Panc1 (cell line): ENCODE measurements at regions not wholly inside any gene's neighbourhood (a gene's known extent, or its start where the extent isn't known, plus 50 kb on each side); places are given as distances from the start of the nearest gene placed in this dataset.

ENCODE experiments used
- POLR2AphosphoS5 ChIP-seq: IDR thresholded peaks from 2 replicates; pipeline ENCODE4 v1.6.1; 2012; ENCODE audit warnings: mild to moderate bottlenecking, low read depth, low read length, moderate library complexity
- SIN3A ChIP-seq: IDR thresholded peaks from 2 replicates; pipeline ENCODE4 v1.6.1; 2012; ENCODE audit warnings: low read depth, mild to moderate bottlenecking, low read length, moderate library complexity, borderline replicate concordance; ENCODE audit not compliant: insufficient read depth
- TF ChIP-seq, protein P1 (sequence below): fragments of 450-650 bp; IDR thresholded peaks from 2 replicates; pipeline ENCODE4 v1.5.1; 2017; ENCODE audit warnings: mild to moderate bottlenecking
- TF ChIP-seq, protein P2 (sequence below), 2 experiments: IDR thresholded peaks; 2 replicates each; pipeline ENCODE4 v1.6.1; 2011 to 2012; ENCODE audit warnings: low read depth in 2 of 2, control low read depth in 1 of 2, low read length in 1 of 2, mild to moderate bottlenecking in 1 of 2, moderate library complexity in 1 of 2; ENCODE audit not compliant: insufficient read depth in 1 of 2

DNA sequence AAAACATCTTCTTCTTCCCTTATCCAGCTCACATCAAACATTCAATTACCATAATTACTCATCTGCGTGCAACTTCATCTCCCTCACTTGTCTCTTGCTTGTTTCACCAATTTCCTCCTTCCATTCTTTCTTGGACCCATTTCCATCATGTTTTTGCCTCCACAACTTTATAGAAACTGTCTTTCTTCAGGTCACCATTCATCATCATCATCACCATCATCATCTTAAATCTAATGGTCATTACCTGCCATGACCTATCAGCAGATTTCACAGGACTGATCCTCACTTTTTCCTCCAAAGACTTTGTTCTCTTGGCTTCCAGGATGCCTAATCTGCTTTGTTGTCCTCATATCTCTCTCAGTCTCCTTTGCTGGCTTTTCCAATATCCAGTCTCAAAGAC lies 495.6 kb downstream of the DNAH5 start:
- TF ChIP-seq SIN3A (no peak), POLR2AphosphoS5 (no peak)
- TF ChIP-seq, protein P1, sequence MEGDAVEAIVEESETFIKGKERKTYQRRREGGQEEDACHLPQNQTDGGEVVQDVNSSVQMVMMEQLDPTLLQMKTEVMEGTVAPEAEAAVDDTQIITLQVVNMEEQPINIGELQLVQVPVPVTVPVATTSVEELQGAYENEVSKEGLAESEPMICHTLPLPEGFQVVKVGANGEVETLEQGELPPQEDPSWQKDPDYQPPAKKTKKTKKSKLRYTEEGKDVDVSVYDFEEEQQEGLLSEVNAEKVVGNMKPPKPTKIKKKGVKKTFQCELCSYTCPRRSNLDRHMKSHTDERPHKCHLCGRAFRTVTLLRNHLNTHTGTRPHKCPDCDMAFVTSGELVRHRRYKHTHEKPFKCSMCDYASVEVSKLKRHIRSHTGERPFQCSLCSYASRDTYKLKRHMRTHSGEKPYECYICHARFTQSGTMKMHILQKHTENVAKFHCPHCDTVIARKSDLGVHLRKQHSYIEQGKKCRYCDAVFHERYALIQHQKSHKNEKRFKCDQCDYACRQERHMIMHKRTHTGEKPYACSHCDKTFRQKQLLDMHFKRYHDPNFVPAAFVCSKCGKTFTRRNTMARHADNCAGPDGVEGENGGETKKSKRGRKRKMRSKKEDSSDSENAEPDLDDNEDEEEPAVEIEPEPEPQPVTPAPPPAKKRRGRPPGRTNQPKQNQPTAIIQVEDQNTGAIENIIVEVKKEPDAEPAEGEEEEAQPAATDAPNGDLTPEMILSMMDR, result no peak
- TF ChIP-seq, protein P2, sequence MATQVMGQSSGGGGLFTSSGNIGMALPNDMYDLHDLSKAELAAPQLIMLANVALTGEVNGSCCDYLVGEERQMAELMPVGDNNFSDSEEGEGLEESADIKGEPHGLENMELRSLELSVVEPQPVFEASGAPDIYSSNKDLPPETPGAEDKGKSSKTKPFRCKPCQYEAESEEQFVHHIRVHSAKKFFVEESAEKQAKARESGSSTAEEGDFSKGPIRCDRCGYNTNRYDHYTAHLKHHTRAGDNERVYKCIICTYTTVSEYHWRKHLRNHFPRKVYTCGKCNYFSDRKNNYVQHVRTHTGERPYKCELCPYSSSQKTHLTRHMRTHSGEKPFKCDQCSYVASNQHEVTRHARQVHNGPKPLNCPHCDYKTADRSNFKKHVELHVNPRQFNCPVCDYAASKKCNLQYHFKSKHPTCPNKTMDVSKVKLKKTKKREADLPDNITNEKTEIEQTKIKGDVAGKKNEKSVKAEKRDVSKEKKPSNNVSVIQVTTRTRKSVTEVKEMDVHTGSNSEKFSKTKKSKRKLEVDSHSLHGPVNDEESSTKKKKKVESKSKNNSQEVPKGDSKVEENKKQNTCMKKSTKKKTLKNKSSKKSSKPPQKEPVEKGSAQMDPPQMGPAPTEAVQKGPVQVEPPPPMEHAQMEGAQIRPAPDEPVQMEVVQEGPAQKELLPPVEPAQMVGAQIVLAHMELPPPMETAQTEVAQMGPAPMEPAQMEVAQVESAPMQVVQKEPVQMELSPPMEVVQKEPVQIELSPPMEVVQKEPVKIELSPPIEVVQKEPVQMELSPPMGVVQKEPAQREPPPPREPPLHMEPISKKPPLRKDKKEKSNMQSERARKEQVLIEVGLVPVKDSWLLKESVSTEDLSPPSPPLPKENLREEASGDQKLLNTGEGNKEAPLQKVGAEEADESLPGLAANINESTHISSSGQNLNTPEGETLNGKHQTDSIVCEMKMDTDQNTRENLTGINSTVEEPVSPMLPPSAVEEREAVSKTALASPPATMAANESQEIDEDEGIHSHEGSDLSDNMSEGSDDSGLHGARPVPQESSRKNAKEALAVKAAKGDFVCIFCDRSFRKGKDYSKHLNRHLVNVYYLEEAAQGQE (IDR thresholded peaks at IDR 0.05; ENCODE audit: insufficient read depth in 1 of 2, low read depth in 2 of 2, low read length in 1 of 2), result no peak
